ENCODE measurements at regions not wholly inside any gene's neighbourhood (a gene's known extent, or its start where the extent isn't known, plus 50 kb on each side); places are given as distances from the start of the nearest gene placed in this dataset.

DNA sequence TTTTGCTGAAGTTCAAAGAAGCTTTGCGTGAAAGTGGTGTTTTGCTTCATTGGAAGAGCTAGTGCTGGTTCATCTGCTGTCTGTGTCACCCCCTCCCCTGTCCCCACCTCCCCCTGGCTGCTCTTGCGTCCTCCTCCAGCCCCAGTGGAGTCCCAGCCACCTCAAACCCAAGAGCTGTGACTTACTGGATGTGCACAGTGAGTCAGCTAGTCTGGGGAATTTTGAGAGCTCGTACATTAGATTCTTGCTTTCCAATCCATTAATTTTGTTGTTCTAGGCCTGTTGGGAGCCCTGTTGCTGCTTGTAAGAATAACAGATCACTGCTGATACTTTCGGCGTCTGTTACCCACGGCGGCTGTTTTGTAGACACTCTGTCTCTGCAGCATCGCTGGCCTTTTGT, 412.1 kb downstream of the TSN start (continued):
- TF ChIP-seq, protein P1, sequence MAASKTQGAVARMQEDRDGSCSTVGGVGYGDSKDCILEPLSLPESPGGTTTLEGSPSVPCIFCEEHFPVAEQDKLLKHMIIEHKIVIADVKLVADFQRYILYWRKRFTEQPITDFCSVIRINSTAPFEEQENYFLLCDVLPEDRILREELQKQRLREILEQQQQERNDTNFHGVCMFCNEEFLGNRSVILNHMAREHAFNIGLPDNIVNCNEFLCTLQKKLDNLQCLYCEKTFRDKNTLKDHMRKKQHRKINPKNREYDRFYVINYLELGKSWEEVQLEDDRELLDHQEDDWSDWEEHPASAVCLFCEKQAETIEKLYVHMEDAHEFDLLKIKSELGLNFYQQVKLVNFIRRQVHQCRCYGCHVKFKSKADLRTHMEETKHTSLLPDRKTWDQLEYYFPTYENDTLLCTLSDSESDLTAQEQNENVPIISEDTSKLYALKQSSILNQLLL (CRISPR knock-in tag; IDR thresholded peaks at IDR 0.05; ENCODE audit: borderline replicate concordance) = no peak
- TF ChIP-seq CBX2 (IDR thresholded peaks at IDR 0.05; ENCODE audit: insufficient read depth, low read length, poor library complexity, severe bottlenecking) = no peak

GRCh38 chr2:122168799-122169198, 413.3 kb downstream of the TSN start:
- CTCF ChIA-PET (ENCODE audit: low intra/inter-chr PET ratio) = no interaction called here
- intact Hi-C loops (cut with micrococcal nuclease) = no loop called here

More at GRCh38 chr2:122168799-122169198, 413.3 kb downstream of the TSN start:
- no peak overlapping the region for H3K4me2 ChIP-seq (ENCODE audit: insufficient read depth, low read length)
- no peaks in the 10 kb centered on the region; a peak in 2 of 5 replicates for H3K27me3 ChIP-seq (ENCODE audit: control insufficient read depth in 2 of 2, insufficient read depth in 2 of 2, low read length in 2 of 2)
- H3K27ac ChIP-seq (ENCODE audit: extremely low read depth, low read depth, low read length) = no peak overlapping the region
- POLR2A ChIA-PET = no interaction called here
- ATAC-seq (peak; percentile 74), DNase-seq (ENCODE audit: extremely low read depth in 1 of 4, low spot score in 3 of 4) (peak in 1 of 4 experiments; percentile 8), FAIRE-seq (no peak)
- H3K36me3 ChIP-seq (ENCODE audit: control insufficient read depth, insufficient read depth, low read length) = no peaks in the 10 kb centered on the region
- in situ Hi-C loops (cut with MboI) = no loop called here
- H3K9me3 ChIP-seq (replicated peaks; ENCODE audit: control insufficient read depth, insufficient read depth, low read depth, low read length) = no peaks in the 10 kb centered on the region
- H4K20me1 ChIP-seq (replicated peaks; ENCODE audit: control insufficient read depth, insufficient read depth, low read length) = no peaks in the 10 kb centered on the region
- no peaks in the 10 kb centered on the region for H3K9me1 ChIP-seq (ENCODE audit: control insufficient read depth, insufficient read depth, low read length)
- BruUV-seq (replicated peaks) = no TSS peak
- no peak for TF ChIP-seq NBN (IDR thresholded peaks at IDR 0.05; ENCODE audit: low read depth)
- peak; percentile 8; a peak in 1 of 4 replicates for TF ChIP-seq RAD21 (CRISPR knock-in tag; conservative IDR thresholded peaks at IDR 0.05 in 1 of 2, IDR thresholded peaks at IDR 0.05 in 1 of 2)
- TF ChIP-seq ZNF766 (CRISPR knock-in tag; conservative IDR thresholded peaks at IDR 0.05) = no peak
- TF ChIP-seq CTCF (IDR thresholded peaks at IDR 0.05 in 2 of 3, conservative IDR thresholded peaks at IDR 0.05 in 1 of 3; ENCODE audit: insufficient read depth in 2 of 3, low read depth in 1 of 3, low read length in 3 of 3) = peak; percentile 18 to 25 (median 24); a peak in 2 of 6 replicates
- H3K4me3 ChIP-seq = no peak overlapping the region
- WGBS (ENCODE audit: insufficient coverage, low coverage, missing lambda C conversion rate) = 0% methylated on average over 3 of the region's 3 CpGs
- H3K4me1 ChIP-seq (replicated peaks in 1 of 2; ENCODE audit: control insufficient read depth in 2 of 2, insufficient read depth in 2 of 2, low read length in 2 of 2) = no peaks in the 10 kb centered on the region
- no peak overlapping the region for H2AFZ ChIP-seq (ENCODE audit: low read depth, low read length)
- H3K9ac ChIP-seq (ENCODE audit: insufficient read depth in 1 of 2, low read depth in 2 of 2, low read length in 2 of 2) = no peak overlapping the region
- no peaks in the 10 kb centered on the region for H3K79me2 ChIP-seq (ENCODE audit: control insufficient read depth, insufficient read depth, low read length)
